ENCODE measurements at regions not wholly inside any gene's neighbourhood (a gene's known extent, or its start where the extent isn't known, plus 50 kb on each side); places are given as distances from the start of the nearest gene placed in this dataset.

DNA sequence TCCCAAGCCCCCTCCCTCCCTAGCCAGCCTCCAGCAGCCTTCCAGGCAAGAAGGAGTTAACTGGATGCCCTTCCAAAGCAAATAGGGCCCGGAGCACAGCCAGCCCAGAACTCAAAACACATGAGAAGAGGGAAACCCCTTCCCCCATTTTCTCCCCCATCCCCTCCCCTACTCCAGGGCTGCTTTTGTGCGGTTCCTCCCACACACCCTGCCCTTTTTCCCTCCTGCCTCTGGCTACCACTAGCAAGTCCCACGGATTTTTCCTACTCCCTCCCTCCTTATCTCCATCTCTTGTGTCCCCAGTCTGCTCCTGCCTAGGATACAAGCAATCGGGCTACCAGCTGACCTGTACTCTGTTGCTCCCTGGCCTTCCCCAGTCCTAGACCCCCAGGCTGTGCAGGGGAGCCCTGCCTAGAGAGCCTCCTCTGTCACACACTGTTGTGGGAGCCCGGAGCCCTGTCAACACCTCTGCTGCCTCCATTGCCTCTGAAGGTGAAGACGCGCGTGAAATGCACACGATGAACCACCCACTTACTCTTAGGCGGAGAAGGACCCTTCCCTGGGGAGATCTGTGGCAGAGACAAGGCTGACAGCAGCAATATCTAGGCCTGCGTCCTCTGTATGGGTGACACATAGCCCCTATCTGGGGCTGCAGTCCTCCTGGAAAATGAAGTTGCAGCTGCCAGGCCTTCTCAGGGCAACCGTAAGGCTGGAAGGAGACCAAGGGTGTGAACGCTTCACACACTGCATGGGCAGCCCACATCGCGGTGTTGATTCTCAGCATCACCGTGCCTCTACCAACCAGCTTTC, 282.8 kb downstream of the MN1 start:
- CTCF ChIA-PET: no interaction called here
- Histone ChIP-seq H3K79me2 (ENCODE audit: control insufficient read depth, insufficient read depth, low read length) (no peaks in the 10 kb centered on the region), H3K27ac (ENCODE audit: low read length in 2 of 2) (no peak overlapping the region), H3K4me1 (ENCODE audit: control insufficient read depth in 2 of 2, insufficient read depth in 2 of 2, low read length in 2 of 2) (no peaks in the 10 kb centered on the region), H4K20me1 (ENCODE audit: control insufficient read depth, insufficient read depth, low read length, poor library complexity, severe bottlenecking) (no peaks in the 10 kb centered on the region), H3K36me3 (replicated peaks in 1 of 2; ENCODE audit: control extremely low read depth in 1 of 2, control insufficient read depth in 1 of 2, extremely low read depth in 1 of 2, insufficient read depth in 2 of 2, low read length in 1 of 2) (no peaks in the 10 kb centered on the region), H2AFZ (ENCODE audit: insufficient read depth, low read depth, low read length, poor library complexity, severe bottlenecking) (no peak overlapping the region), H3K4me3 (ENCODE audit: control extremely low read depth in 1 of 5, extremely low read depth in 1 of 5, insufficient read depth in 1 of 5, low read depth in 2 of 5, low read length in 4 of 5) (no peak overlapping the region), H3K4me2 (replicated peaks; ENCODE audit: low read depth, low read length, poor library complexity, severe bottlenecking) (no peak overlapping the region), H3K27me3 (replicated peaks in 1 of 4; ENCODE audit: control extremely low read depth in 1 of 4, control insufficient read depth in 3 of 4, insufficient read depth in 4 of 4, low read length in 3 of 4) (no peaks in the 10 kb centered on the region), H3K9me3 (ENCODE audit: control extremely low read depth in 1 of 3, control insufficient read depth in 2 of 3, insufficient read depth in 1 of 3, low read length in 2 of 3) (no peaks in the 10 kb centered on the region), H3K9ac (ENCODE audit: low read length) (no peak overlapping the region)
- Mint-ChIP-seq H3K27ac (no peak overlapping the region), H3K9me3 (ENCODE audit: insufficient read depth) (no peaks in the 10 kb centered on the region), H3K27me3 (peaks cover 2% of the 10 kb centered on the region), H3K4me3 (no peak overlapping the region), H3K4me1 (no peaks in the 10 kb centered on the region)
- no peak for ATAC-seq (ENCODE audit: low read depth)
- no peak for DNase-seq
- POLR2A ChIA-PET: no interaction called here
- TF ChIP-seq CTCF (IDR thresholded peaks at IDR 0.05) (no peak), EZH2 (IDR thresholded peaks at IDR 0.05; ENCODE audit: borderline replicate concordance, insufficient read depth, low read depth, low read length, poor library complexity, severe bottlenecking) (no peak)
- intact Hi-C loops (cut with micrococcal nuclease): no loop called here
- 94% methylated on average over 12 of the region's 16 CpGs for WGBS (ENCODE audit: insufficient coverage)

DNA sequence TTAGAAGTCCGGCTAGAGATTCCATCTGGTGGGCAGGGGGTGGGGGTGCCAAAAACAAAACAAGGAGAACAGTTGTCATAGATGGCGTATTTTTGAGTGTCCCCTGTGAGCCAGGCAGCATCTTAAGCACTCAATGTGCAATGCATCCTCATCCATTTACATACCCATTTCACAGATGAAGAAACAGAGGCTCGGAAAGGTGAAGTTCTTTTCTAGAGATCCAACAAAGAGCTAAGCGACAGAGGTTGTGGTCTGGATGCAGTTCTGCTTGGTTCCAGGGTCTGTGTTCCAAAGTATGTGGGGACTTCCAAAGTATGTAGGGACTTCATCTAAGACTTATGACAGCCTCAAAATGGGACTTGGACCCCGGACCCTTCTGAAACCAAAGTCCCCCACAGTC, 277.8 kb downstream of the MN1 start:
- no peaks in the 10 kb centered on the region for H3K4me1 Mint-ChIP-seq
- Histone ChIP-seq H3K27ac (ENCODE audit: low read length in 2 of 2) (no peak overlapping the region), H3K4me2 (replicated peaks; ENCODE audit: low read depth, low read length, poor library complexity, severe bottlenecking) (no peak overlapping the region), H3K79me2 (ENCODE audit: control insufficient read depth, insufficient read depth, low read length) (no peaks in the 10 kb centered on the region), H3K9me3 (ENCODE audit: control extremely low read depth in 1 of 3, control insufficient read depth in 2 of 3, insufficient read depth in 1 of 3, low read length in 2 of 3) (no peaks in the 10 kb centered on the region), H2AFZ (ENCODE audit: insufficient read depth, low read depth, low read length, poor library complexity, severe bottlenecking) (no peak overlapping the region), H3K27me3 (replicated peaks in 1 of 4; ENCODE audit: control extremely low read depth in 1 of 4, control insufficient read depth in 3 of 4, insufficient read depth in 4 of 4, low read length in 3 of 4) (no peaks in the 10 kb centered on the region), H3K4me3 (ENCODE audit: control extremely low read depth in 1 of 5, extremely low read depth in 1 of 5, insufficient read depth in 1 of 5, low read depth in 2 of 5, low read length in 4 of 5) (no peak overlapping the region), H4K20me1 (ENCODE audit: control insufficient read depth, insufficient read depth, low read length, poor library complexity, severe bottlenecking) (no peaks in the 10 kb centered on the region), H3K36me3 (replicated peaks in 1 of 2; ENCODE audit: control extremely low read depth in 1 of 2, control insufficient read depth in 1 of 2, extremely low read depth in 1 of 2, insufficient read depth in 2 of 2, low read length in 1 of 2) (no peaks in the 10 kb centered on the region), H3K4me1 (ENCODE audit: control insufficient read depth in 2 of 2, insufficient read depth in 2 of 2, low read length in 2 of 2) (no peaks in the 10 kb centered on the region), H3K9ac (ENCODE audit: low read length) (no peak overlapping the region)
- WGBS (ENCODE audit: insufficient coverage): 80% methylated on average over 1 of the region's 5 CpGs
- H3K27me3 Mint-ChIP-seq: peaks cover 6% of the 10 kb centered on the region
- DNase-seq (no peak), ATAC-seq (ENCODE audit: low read depth) (no peak)
- CTCF ChIA-PET: no interaction called here
- H3K27ac Mint-ChIP-seq: no peak overlapping the region
- H3K4me3 Mint-ChIP-seq: no peak overlapping the region
- TF ChIP-seq EZH2 (IDR thresholded peaks at IDR 0.05; ENCODE audit: borderline replicate concordance, insufficient read depth, low read depth, low read length, poor library complexity, severe bottlenecking): no peak
- TF ChIP-seq CTCF (IDR thresholded peaks at IDR 0.05): no peak
- H3K9me3 Mint-ChIP-seq (ENCODE audit: insufficient read depth): peaks cover 2% of the 10 kb centered on the region
- POLR2A ChIA-PET: no interaction called here
- intact Hi-C loops (cut with micrococcal nuclease): no loop called here
